ENCODE measurements at regions not wholly inside any gene's neighbourhood (a gene's known extent, or its start where the extent isn't known, plus 50 kb on each side); places are given as distances from the start of the nearest gene placed in this dataset.
"Not testable (repeated sequence)": the region's sequence is repeated elsewhere in the genome, so short reads cannot be mapped to it uniquely, and the experiment has no call there.

DNA sequence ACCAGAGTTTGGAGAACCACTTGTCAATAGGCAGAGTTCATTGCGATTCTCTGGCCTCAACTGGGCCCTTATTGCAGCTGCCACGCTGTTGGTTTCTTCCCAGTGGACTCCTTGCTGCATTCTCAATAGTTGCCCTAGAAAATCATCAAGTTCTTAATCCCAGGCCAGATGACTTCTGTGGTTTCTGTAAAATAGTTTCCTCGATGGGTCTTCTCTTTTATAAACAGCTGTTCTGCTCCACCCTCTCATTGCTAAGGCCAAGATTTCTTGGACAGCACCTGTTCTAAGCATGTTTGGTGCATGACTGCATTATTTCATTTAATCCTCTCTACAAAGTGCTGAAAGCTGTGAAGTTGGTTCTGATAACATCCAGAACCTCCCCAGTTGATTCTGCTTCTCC, 131.0 kb downstream of the BCL2L11 start:
- no peak overlapping the region for H4K8ac ChIP-seq (ENCODE audit: low read depth, low read length)
- H4K91ac ChIP-seq (ENCODE audit: low read depth, low read length, poor library complexity), result no peak overlapping the region
- no peak overlapping the region for H3K4me3 ChIP-seq (ENCODE audit: low read length in 2 of 2)
- no peak overlapping the region for H2BK12ac ChIP-seq (ENCODE audit: low read length)
- no peak overlapping the region for H3K9ac ChIP-seq (ENCODE audit: low read depth, low read length, poor library complexity)
- H2BK120ac ChIP-seq (ENCODE audit: low read depth, low read length), result no peak overlapping the region
- DNase-seq (ENCODE audit: low spot score), result no peak
- no peak overlapping the region for H2AK5ac ChIP-seq (ENCODE audit: low read depth, low read length)
- peaks cover 0 to 2% of the 10 kb centered on the region in 2 donors for H3K36me3 ChIP-seq (replicated peaks in 1 of 2; ENCODE audit: control insufficient read depth in 2 of 2, insufficient read depth in 2 of 2, low read length in 2 of 2)
- H3K18ac ChIP-seq (ENCODE audit: low read length), result no peak overlapping the region
- WGBS, 2 donors (ENCODE audit: extremely low coverage in 2 of 2, insufficient read length in 2 of 2, insufficient replicate concordance in 1 of 2), result no CpG with 5 or more reads among the region's 3 CpGs
- no peaks in the 10 kb centered on the region for H3K4me1 ChIP-seq (ENCODE audit: control insufficient read depth in 2 of 2, insufficient read depth in 1 of 2, low read depth in 1 of 2, low read length in 2 of 2)
- no peak overlapping the region for H3K14ac ChIP-seq (ENCODE audit: low read length)
- H3K79me1 ChIP-seq (ENCODE audit: low read depth, low read length), result no peaks in the 10 kb centered on the region
- H2BK15ac ChIP-seq (ENCODE audit: low read length), result no peak overlapping the region
- no peak overlapping the region for H3K4me2 ChIP-seq (ENCODE audit: insufficient read depth, low read length, poor library complexity, severe bottlenecking)
- H3K27me3 ChIP-seq (ENCODE audit: control insufficient read depth in 3 of 3, insufficient read depth in 3 of 3, low read depth in 1 of 3, low read length in 3 of 3), result no peaks in the 10 kb centered on the region
- H3K27ac ChIP-seq (replicated peaks; ENCODE audit: low read length), result no peak overlapping the region
- H3K4ac ChIP-seq (ENCODE audit: low read length), result no peak overlapping the region
- no peak overlapping the region for H2AFZ ChIP-seq (ENCODE audit: low read length)
- H2BK5ac ChIP-seq (ENCODE audit: low read length), result no peak overlapping the region
- H3K23ac ChIP-seq (ENCODE audit: low read depth, low read length, poor library complexity), result no peak overlapping the region
- H3K9me3 ChIP-seq (replicated peaks in 1 of 2; ENCODE audit: control insufficient read depth in 2 of 2, insufficient read depth in 1 of 2, low read depth in 1 of 2, low read length in 2 of 2), result peaks cover 0 to 6% of the 10 kb centered on the region in 2 donors

DNA sequence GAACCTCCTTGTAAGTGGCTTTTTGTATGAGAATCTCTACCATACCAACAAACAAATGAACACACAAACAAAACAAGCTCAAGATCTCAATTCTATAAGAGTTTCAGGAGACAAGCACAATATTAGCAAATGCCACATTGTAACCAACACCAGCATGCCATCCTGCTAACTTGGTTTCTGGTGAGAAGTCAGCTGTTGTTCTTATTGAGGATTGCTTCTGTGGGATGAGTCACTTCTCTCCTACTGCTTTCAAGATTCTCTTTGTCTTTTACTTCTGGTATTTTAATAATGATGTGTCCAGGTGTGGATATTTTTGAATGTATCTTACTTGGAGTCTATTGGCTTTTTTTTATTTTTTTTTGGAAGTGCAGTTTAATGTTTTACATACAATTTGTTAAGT, 131.7 kb downstream of the BCL2L11 start:
- no peak overlapping the region for H3K4me2 ChIP-seq (ENCODE audit: insufficient read depth, low read length, poor library complexity, severe bottlenecking)
- peaks cover 0 to 6% of the 10 kb centered on the region in 2 donors for H3K9me3 ChIP-seq (replicated peaks in 1 of 2; ENCODE audit: control insufficient read depth in 2 of 2, insufficient read depth in 1 of 2, low read depth in 1 of 2, low read length in 2 of 2)
- H2BK120ac ChIP-seq (ENCODE audit: low read depth, low read length), result no peak overlapping the region
- no peak overlapping the region for H4K91ac ChIP-seq (ENCODE audit: low read depth, low read length, poor library complexity)
- H3K18ac ChIP-seq (ENCODE audit: low read length), result no peak overlapping the region
- H3K23ac ChIP-seq (ENCODE audit: low read depth, low read length, poor library complexity), result no peak overlapping the region
- H3K27ac ChIP-seq (replicated peaks; ENCODE audit: low read length), result no peak overlapping the region
- no peaks in the 10 kb centered on the region for H3K36me3 ChIP-seq (replicated peaks in 1 of 2; ENCODE audit: control insufficient read depth in 2 of 2, insufficient read depth in 2 of 2, low read length in 2 of 2)
- H3K14ac ChIP-seq (ENCODE audit: low read length), result no peak overlapping the region
- H3K4ac ChIP-seq (ENCODE audit: low read length), result no peak overlapping the region
- no peak for DNase-seq (ENCODE audit: low spot score)
- H2BK5ac ChIP-seq (ENCODE audit: low read length), result no peak overlapping the region
- no peak overlapping the region for H2AFZ ChIP-seq (ENCODE audit: low read length)
- H4K8ac ChIP-seq (ENCODE audit: low read depth, low read length), result no peak overlapping the region
- H2BK12ac ChIP-seq (ENCODE audit: low read length), result no peak overlapping the region
- H3K4me1 ChIP-seq (ENCODE audit: control insufficient read depth in 2 of 2, insufficient read depth in 1 of 2, low read depth in 1 of 2, low read length in 2 of 2), result no peaks in the 10 kb centered on the region
- no peak overlapping the region for H3K4me3 ChIP-seq (ENCODE audit: low read length in 2 of 2)
- no peak overlapping the region for H3K9ac ChIP-seq (ENCODE audit: low read depth, low read length, poor library complexity)
- no peaks in the 10 kb centered on the region for H3K79me1 ChIP-seq (ENCODE audit: low read depth, low read length)
- H2AK5ac ChIP-seq (ENCODE audit: low read depth, low read length), result no peak overlapping the region
- H3K27me3 ChIP-seq (ENCODE audit: control insufficient read depth in 3 of 3, insufficient read depth in 3 of 3, low read depth in 1 of 3, low read length in 3 of 3), result no peaks in the 10 kb centered on the region
- H2BK15ac ChIP-seq (ENCODE audit: low read length), result no peak overlapping the region

DNA sequence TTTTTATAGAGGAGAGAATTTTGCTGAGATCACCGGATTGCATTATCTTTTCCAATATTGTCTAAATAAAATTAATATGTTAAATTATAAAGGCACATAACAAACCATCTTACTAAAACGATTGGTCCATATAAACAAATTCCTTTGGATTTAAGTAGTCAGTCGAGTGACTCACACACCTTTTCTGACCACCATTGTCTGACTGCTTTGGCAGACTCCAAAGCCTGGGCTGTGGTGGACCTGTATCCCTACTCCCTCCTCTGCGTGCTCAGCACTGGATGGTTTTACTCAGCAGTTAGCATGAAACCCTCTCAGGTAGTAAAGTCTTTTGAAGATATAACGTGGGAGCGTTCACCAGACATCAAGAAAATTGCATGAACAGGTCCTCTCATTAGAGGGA, 134.2 kb downstream of the BCL2L11 start:
- not testable (repeated sequence) for H3K23ac ChIP-seq (ENCODE audit: low read depth, low read length, poor library complexity); H3K9me3 ChIP-seq (replicated peaks in 1 of 2; ENCODE audit: control insufficient read depth in 2 of 2, insufficient read depth in 1 of 2, low read depth in 1 of 2, low read length in 2 of 2); H3K79me1 ChIP-seq (ENCODE audit: low read depth, low read length); H2BK5ac ChIP-seq (ENCODE audit: low read length); H3K27ac ChIP-seq (replicated peaks; ENCODE audit: low read length); H3K36me3 ChIP-seq (replicated peaks in 1 of 2; ENCODE audit: control insufficient read depth in 2 of 2, insufficient read depth in 2 of 2, low read length in 2 of 2); H3K27me3 ChIP-seq (ENCODE audit: control insufficient read depth in 3 of 3, insufficient read depth in 3 of 3, low read depth in 1 of 3, low read length in 3 of 3); H4K91ac ChIP-seq (ENCODE audit: low read depth, low read length, poor library complexity); H2BK15ac ChIP-seq (ENCODE audit: low read length); DNase-seq (ENCODE audit: low spot score); H3K4me1 ChIP-seq (ENCODE audit: control insufficient read depth in 2 of 2, insufficient read depth in 1 of 2, low read depth in 1 of 2, low read length in 2 of 2); H2BK120ac ChIP-seq (ENCODE audit: low read depth, low read length); H2AK5ac ChIP-seq (ENCODE audit: low read depth, low read length); H2AFZ ChIP-seq (ENCODE audit: low read length); H3K4ac ChIP-seq (ENCODE audit: low read length); H3K14ac ChIP-seq (ENCODE audit: low read length); H3K9ac ChIP-seq (ENCODE audit: low read depth, low read length, poor library complexity); H3K18ac ChIP-seq (ENCODE audit: low read length); H3K4me2 ChIP-seq (ENCODE audit: insufficient read depth, low read length, poor library complexity, severe bottlenecking); H3K4me3 ChIP-seq (ENCODE audit: low read length in 2 of 2); H4K8ac ChIP-seq (ENCODE audit: low read depth, low read length); H2BK12ac ChIP-seq (ENCODE audit: low read length)
- WGBS, 2 donors (ENCODE audit: extremely low coverage in 2 of 2, insufficient read length in 2 of 2, insufficient replicate concordance in 1 of 2), result no CpG with 5 or more reads among the region's 6 CpGs

DNA sequence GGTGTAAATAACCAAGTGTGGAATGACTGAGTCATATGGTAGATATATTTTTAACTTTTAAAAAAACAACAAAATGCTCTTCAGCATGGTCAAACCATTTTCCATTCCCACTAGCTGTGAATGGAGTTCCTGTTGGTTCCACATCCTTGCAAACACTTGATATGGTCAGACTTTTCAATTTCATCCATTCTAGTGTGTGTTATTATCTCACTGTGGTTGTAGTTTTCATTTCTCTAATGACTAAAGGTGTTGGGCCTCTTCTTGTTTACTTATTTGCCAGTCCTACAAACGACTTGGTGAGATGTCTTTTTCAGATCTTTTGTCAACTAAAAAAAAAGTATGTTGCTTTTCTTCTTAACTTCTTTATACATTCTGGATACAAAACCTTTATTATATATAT, 135.9 kb downstream of the BCL2L11 start:
- H3K14ac ChIP-seq (ENCODE audit: low read length); H3K4me2 ChIP-seq (ENCODE audit: insufficient read depth, low read length, poor library complexity, severe bottlenecking); H2BK15ac ChIP-seq (ENCODE audit: low read length); H2BK5ac ChIP-seq (ENCODE audit: low read length); H4K91ac ChIP-seq (ENCODE audit: low read depth, low read length, poor library complexity); H2BK12ac ChIP-seq (ENCODE audit: low read length); H3K18ac ChIP-seq (ENCODE audit: low read length); H3K9ac ChIP-seq (ENCODE audit: low read depth, low read length, poor library complexity); H3K4ac ChIP-seq (ENCODE audit: low read length); H3K27ac ChIP-seq (replicated peaks; ENCODE audit: low read length); H3K9me3 ChIP-seq (replicated peaks in 1 of 2; ENCODE audit: control insufficient read depth in 2 of 2, insufficient read depth in 1 of 2, low read depth in 1 of 2, low read length in 2 of 2); H3K79me1 ChIP-seq (ENCODE audit: low read depth, low read length); H2AFZ ChIP-seq (ENCODE audit: low read length); H3K27me3 ChIP-seq (ENCODE audit: control insufficient read depth in 3 of 3, insufficient read depth in 3 of 3, low read depth in 1 of 3, low read length in 3 of 3); H2BK120ac ChIP-seq (ENCODE audit: low read depth, low read length); H4K8ac ChIP-seq (ENCODE audit: low read depth, low read length); H3K4me3 ChIP-seq (ENCODE audit: low read length in 2 of 2); H3K36me3 ChIP-seq (replicated peaks in 1 of 2; ENCODE audit: control insufficient read depth in 2 of 2, insufficient read depth in 2 of 2, low read length in 2 of 2); DNase-seq (ENCODE audit: low spot score); H3K4me1 ChIP-seq (ENCODE audit: control insufficient read depth in 2 of 2, insufficient read depth in 1 of 2, low read depth in 1 of 2, low read length in 2 of 2); H3K23ac ChIP-seq (ENCODE audit: low read depth, low read length, poor library complexity); H2AK5ac ChIP-seq (ENCODE audit: low read depth, low read length): not testable (repeated sequence)
- no CpG with 5 or more reads among the region's 1 CpG for WGBS, 2 donors (ENCODE audit: extremely low coverage in 2 of 2, insufficient read length in 2 of 2, insufficient replicate concordance in 1 of 2)

All from neuronal stem cell (in vitro differentiated cells).